NB4 (cell line): ENCODE measurements at regions not wholly inside any gene's neighbourhood (a gene's known extent, or its start where the extent isn't known, plus 50 kb on each side); places are given as distances from the start of the nearest gene placed in this dataset.

ENCODE experiments used
- MYC ChIP-seq: IDR thresholded peaks from 2 replicates; pipeline ENCODE4 v1.6.1; 2011; ENCODE audit warnings: low read depth, low read length
- TF ChIP-seq, protein P1 (sequence below): IDR thresholded peaks from one replicate; pipeline ENCODE4 v1.5.1; 2012; ENCODE audit warnings: low read depth, low read length
- TF ChIP-seq, protein P2 (sequence below): IDR thresholded peaks from 2 replicates; pipeline ENCODE4 v1.6.1; 2011; ENCODE audit warnings: low read depth, low read length

DNA sequence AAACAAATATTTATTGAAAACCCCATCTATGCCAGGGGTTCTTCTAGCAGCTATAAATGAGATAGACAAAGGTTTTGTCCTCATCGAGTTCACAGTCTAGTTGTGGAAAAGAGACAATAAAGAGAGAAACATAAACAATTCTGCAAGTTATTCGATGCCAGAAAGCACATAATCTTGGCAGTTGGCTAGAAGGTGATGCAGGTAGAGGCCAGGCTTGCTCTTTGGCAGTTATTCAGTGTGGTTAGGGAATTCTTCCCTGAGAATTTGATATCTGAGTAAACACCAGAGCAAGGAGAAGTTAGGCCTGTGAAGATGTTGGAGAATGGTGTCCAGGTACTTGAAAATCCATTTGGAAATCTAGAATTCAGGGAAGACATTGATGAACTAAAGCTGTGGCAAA lies 547.4 kb downstream of the SLC4A3 start:
- no peak for TF ChIP-seq MYC
- TF ChIP-seq, protein P1, sequence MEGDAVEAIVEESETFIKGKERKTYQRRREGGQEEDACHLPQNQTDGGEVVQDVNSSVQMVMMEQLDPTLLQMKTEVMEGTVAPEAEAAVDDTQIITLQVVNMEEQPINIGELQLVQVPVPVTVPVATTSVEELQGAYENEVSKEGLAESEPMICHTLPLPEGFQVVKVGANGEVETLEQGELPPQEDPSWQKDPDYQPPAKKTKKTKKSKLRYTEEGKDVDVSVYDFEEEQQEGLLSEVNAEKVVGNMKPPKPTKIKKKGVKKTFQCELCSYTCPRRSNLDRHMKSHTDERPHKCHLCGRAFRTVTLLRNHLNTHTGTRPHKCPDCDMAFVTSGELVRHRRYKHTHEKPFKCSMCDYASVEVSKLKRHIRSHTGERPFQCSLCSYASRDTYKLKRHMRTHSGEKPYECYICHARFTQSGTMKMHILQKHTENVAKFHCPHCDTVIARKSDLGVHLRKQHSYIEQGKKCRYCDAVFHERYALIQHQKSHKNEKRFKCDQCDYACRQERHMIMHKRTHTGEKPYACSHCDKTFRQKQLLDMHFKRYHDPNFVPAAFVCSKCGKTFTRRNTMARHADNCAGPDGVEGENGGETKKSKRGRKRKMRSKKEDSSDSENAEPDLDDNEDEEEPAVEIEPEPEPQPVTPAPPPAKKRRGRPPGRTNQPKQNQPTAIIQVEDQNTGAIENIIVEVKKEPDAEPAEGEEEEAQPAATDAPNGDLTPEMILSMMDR, result no peak
- TF ChIP-seq, protein P2, sequence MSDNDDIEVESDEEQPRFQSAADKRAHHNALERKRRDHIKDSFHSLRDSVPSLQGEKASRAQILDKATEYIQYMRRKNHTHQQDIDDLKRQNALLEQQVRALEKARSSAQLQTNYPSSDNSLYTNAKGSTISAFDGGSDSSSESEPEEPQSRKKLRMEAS, result no peak
